Stimulated activated CD8-positive, alpha-beta memory T cell treated with anti-CD3 and anti-CD28 coated beads, Interleukin-7, amount 100 ng/mL, for 4 hours (primary cell): ENCODE measurements at regions not wholly inside any gene's neighbourhood (a gene's known extent, or its start where the extent isn't known, plus 50 kb on each side); places are given as distances from the start of the nearest gene placed in this dataset.

Source experiments
- DNase-seq, 2 donors: peaks; one replicate each; pipeline ENCODE4 v3.0.0-alpha.2; 2020; ENCODE audit warnings: low read depth in 2 of 2

GRCh38 chr12:76706761-76707160 lies 57.2 kb upstream of the ZDHHC17 start:
- DNase-seq: no peak

- DNase-seq: no peak
Measured at GRCh38 chr12:76707772-76708171, 56.1 kb upstream of the ZDHHC17 start.

GRCh38 chr12:76708296-76708695 lies 55.6 kb upstream of the ZDHHC17 start:
- no peak for DNase-seq

GRCh38 chr12:76711241-76711640 lies 52.7 kb upstream of the ZDHHC17 start:
- DNase-seq: no peak

- no peak for DNase-seq
Measured at GRCh38 chr12:76713130-76713529, 50.8 kb upstream of the ZDHHC17 start.

GRCh38 chr12:76713986-76714385 lies 49.9 kb upstream of the ZDHHC17 start:
- no peak for DNase-seq
